ENCODE measurements at regions not wholly inside any gene's neighbourhood (a gene's known extent, or its start where the extent isn't known, plus 50 kb on each side); places are given as distances from the start of the nearest gene placed in this dataset.
"Not testable (repeated sequence)": the region's sequence is repeated elsewhere in the genome, so short reads cannot be mapped to it uniquely, and the experiment has no call there.

DNA sequence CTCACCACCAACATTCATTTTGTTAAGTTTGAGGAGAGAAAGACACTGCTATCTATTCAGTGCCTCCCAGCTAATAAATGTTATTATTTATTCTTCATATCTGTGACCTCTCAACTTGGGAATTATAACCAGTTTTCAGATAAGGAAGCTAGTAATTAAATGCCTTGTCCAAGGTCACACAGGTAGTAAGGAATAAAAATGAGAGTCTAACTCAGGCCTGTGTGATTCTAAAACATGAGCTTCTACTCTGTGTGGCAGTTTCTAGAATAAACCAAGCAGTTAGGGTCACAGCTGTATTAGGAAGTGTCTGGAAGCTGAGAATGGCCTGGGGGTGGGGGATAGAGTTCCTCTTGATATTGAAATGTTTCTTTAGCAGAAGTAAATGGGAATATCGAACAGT lies 137.8 kb upstream of the LRATD1 start:
- no peak for DNase-seq

DNA sequence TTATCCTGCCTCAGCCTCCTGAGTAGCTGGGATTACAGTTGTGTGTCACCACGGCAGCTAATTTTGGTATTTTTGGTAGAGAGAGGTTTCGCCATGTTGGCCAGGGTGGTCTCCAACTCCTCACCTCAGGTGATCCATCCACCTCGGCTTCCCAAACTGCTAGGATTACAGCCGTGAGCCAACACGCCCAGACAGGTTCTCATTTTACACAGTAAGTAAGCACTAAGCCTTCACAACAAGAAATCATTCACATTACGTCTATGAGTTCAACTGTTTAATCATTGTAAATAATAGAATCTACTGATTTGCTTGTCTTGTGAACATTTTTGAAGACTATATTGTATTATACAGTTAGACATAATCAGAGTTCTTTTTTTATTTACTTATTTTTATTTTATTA lies 131.5 kb upstream of the LRATD1 start:
- DNase-seq = no peak

DNA sequence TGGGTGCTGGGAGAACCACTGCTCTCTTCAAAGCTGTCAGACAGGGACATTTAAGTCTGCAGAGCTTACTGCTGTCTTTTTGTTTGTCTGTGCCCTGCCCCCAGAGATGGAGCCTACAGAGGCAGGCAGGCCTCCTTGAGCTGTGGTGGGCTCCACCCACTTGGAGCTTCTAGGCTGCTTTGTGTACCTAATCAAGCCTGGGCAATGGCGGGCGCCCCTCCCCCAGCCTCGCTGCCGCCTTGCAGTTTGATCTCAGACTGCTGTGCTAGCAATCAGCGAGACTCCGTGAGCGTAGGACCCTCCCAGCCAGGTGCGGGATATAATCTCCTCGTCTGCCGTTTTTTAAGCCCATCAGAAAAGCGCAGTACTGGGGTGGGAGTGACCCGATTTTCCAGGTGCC lies 125.6 kb upstream of the LRATD1 start:
- not testable (repeated sequence) for DNase-seq

DNA sequence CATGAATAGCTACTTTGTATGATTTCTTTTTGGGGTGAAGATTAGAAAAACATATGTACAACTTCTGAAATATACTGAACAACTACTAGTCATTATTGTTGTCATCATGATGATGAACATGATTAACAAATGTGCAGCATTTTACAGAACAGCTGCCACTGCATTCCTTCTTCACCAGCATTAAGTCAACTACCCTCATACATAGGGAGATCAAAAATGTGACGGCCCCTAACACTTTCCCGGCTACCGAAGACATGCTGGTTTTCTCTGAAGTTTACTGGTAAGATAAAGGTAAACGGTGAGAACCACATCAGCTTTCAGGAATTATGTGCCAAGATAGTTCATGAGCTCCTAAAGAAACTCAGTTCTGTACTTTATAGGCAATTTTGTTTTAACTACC lies 121.0 kb upstream of the LRATD1 start:
- DNase-seq = no peak

DNA sequence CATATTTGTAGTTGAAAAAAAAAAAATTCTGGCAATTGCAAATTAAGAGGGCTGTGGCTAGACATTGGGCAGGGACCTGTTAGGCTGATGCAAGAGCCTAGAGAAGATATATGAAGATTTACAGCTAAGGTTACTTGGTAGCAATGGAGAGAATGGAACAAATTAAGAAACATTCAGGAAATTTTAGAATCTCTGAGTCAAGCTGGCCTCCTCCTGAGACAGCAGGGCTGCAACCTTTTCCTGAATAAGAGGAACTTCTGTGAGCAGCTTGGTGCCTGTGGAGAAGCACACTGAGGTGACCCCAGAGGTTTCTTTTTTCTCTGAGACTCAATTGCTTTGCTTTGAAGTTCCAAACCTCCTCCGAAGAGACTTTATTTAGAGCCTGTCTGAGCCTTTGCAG lies 118.6 kb upstream of the LRATD1 start:
- no peak for DNase-seq

DNA sequence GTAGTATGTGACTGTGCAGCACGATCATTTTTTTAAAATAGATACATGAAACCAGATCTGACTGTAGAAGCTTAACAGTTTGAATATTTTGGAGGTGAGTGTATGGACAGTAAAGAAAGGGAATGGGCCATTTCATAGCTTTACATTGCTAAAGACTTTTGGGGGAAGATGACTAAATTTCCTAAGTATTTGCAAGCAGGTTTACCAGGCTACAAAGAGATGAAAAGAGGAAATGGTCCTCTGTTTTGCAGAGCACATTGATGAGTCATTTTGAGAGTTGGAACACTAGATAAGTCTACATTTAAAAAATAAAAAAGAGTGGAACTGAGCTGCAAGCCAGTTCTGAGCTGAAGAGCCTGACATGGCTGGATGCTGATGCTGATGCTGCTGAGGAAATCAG lies 115.7 kb upstream of the LRATD1 start:
- no peak for DNase-seq

DNA sequence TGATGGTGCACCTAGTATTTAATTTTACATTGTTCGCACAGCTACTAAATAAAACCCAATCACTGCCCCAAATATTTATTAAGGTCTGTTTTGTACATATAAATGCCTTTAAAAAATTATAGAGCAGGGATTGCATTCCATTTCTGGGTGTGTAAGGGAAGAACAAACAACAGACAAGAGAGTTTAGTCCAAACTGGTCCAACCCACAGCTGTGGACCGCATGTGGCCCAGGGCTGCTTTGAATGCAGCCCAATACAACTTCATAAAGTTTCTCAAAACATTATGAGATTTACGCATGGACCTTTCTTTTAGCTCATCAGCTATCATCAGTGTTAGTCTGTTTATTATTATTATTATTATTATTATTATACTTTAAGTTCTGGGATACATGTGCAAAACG lies 114.8 kb upstream of the LRATD1 start:
- no peak for DNase-seq

DNA sequence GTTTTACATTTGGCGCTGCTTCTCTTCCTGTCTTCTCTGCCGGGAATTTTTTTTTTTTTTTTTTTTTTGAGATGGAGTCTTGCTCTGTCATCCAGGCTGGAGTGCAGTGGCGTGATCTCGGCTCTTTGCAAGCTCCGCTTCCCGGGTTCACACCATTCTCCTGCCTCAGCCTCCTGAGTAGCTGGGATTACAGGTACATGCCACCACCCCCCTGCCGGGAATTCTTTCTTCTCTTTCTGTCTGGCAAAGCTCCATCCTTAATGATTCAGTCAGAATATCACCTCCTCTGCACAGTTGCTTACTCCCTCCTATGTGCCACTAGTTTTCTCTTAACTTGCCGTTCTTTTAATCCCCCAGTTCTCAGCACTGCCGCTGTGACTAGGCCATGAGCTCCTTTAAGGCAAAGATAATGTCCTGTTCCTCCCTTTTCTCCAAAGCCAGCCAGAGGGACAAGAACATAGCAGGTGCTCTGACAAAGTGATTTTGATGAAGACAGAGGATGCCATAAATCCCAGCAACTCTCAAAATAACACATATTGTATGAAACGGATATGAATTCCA lies 112.1 kb upstream of the LRATD1 start:
- no peak for DNase-seq

DNA sequence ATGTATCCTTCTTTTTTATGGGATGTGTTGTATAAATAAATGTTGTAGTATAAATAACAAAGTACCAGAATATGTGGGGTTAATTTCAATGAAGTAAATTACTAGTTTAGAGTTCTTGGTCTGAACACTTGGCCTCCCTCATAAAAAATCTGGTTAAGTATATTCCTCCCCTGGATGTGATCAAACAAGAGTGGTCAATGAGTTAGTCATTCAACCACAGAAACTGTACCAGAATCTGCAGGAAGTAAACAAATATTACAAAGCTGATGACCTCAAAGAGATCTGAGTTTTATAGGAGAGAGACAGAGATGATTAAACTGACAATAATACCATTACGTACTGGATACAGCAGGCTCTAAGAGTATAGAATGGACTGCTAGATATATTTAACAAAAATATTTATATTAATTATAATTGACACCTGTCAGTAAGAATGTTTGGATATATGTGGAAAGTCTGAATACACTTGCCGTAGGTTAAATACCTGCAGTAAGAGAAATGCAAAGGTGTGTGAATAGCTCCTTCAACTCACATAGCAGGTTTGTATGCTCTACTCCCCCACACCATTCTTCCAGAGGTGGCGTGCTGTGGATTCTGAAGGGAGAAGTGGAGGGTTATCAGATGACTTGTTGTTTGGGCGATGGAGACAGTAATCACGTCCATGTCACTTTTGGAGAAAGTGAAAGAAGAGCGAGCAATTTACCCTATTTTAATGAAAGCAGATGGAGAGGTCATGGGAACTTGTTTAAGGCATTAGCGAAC lies 108.3 kb upstream of the LRATD1 start:
- DNase-seq = no peak

DNA sequence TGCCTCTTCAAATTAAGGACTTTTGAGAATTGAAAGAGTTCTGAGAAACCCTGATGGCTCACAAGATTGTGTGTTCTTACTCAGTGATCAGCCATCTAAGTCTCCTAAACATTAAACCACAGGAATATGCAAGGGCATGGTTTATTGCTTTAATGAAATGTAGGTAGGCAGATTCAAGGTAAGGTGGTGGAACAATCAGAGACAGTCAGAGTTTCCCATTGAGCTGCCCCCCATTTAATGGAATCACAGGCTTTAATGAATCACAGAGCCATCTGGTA lies 107.8 kb upstream of the LRATD1 start:
- no peak for DNase-seq

DNA sequence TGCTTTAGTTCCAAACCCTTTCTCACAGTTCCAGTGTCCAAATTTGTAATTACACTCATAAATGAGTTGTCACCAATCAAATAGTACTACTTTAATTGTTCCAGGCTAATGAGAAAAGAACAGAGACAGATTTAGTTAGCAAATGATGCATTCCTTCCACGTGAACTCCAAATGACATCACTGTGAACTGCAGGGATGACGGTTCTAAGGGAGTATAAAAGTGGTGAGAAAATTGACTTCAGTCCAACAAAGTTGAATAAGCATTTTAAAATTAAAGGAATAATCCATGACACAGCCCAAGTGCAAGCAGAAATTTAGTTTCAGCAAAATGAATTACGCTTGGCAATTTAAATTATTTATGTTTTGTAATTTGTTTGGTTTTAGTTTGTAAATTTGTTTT lies 102.0 kb upstream of the LRATD1 start:
- DNase-seq = no peak

DNA sequence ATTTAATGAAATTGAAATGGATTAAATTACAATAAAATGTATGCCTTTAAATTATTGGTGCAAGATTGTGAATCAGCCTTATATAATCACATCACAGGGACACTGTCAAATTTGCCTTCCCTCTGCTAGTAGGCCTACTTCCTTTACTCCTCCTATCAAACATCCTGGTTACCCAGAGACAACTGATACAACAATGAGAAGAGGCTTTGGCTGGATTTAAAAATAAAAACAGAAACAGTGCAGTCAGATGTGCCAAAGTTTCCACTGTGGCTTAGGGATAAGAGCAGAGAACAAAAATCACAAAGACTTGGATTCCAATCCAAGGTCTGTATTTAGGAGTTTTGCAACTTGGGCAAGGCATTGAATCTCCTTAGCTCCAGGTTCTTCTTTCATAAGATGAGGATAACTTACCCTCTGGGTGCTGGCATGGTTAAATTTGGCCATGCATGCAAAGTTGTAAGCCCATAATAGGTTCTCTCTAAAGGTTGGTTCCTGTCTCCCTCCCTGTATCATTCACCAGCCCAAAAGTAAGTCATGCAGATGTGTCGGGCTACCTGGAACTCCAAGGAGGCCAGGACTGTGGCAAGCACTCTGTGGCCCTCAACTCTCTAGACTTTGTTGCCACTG lies 99.3 kb upstream of the LRATD1 start:
- DNase-seq = no peak

DNA sequence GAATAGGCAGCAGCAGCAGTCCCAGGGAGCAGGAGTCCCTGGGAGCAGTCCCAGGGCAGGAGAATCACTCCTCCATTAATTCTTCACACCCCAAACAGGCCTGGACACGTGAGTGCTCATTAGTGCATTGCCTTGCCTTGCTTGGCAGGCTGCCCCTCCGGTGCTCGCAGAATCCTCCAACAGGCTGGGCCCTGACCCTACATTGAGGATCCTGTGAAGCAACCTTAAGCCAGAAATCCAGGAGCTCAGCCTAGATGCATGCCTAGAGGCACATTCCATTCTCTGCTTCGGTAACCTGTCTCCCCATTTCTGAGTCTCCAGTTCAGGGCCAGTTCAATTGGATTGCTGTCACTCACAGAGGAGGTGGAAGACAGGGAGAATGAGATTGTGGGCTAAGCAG lies 97.4 kb upstream of the LRATD1 start:
- DNase-seq = no peak

DNA sequence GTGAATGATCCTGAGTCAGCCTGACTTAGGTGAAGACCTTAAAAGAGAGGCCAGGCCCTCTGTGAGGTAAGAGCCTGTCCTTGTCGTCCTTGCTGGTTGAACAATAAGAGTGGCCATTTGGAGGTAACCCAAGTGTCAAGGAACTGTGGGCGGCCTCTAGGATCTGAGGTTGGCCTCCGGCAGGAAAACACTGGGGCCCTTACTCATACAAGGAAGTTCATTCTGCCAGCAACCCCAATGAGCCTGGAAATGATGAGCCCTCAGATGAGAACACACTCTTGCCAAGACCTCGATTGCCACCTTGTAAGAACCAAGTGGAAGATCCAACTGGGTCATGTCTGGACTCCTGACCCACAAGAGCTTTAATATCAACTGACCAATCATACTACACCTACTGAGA lies 95.5 kb upstream of the LRATD1 start:
- DNase-seq = no peak

DNA sequence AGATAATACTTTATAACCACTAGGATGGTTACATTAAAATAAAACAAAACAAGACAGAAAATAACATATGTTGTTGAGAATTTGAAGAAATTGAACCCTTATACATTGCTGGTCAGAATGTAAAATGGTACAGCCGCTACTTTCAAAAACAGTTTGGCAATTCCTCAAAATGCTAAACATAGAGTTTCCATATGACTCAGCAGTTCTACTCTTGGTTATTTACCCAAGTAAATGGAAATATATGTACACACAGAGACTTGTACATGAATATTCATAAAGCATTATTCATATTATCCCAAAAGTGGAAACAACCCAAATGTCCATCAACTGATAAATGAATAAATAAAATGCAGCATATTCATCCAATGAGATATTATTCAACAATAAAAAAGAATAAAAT lies 92.5 kb upstream of the LRATD1 start:
- no peak for DNase-seq

DNA sequence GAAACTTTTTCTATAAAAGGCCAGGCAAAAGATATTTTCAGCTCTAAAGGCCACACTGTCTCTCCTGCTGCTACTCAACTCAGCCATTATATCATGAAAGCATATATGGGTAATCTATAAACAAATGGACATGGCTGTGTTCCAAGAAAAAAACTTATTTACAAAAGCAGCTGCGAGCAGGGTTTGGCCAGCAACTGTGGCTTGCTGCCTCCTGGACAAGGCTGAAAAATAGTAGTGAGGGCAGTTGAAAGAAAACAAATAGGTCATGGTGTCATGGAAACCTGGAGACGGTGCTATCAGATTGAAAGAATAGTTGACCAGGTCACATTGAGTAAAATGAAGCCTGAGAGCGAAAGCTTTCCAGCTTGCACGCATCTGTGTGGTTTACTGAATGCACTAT lies 89.2 kb upstream of the LRATD1 start:
- no peak for DNase-seq

DNA sequence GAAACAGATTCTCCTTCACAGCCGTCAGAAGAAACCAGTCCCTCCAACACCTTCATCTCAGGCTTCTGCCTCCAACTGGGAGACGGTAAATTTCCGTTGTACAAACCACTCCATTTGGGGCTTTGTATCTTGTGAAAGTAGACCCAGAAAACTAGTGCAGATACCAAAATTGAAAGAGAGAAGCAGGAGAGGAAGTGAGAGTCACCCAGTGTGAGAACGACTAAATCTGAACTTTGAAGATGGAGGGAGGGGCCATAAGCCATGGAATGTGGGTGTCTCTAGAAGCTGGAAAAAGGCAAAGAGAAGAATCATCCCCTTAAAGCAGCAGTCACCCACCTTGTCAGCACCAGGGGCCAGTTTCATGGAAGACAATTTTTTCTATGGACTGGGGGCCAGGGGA lies 88.3 kb upstream of the LRATD1 start:
- DNase-seq = no peak

DNA sequence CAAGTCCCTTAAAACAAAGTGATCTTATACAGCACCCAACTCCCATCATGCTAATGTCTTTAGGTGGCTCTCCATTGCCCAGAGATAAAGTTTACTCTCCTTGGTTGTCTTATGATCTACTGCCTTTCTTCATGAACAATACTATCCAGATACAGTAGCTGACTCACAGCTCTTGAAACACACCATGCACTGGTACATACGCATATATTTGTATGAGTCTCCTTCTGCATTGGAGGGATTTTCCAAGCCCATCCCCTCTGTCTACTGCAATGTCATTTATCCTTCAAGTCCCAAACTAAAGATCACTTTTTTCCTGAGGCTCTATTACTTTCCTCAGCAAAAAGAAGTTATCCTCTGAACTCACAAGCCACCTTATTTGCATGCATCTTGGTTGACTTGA lies 84.7 kb upstream of the LRATD1 start:
- no peak for DNase-seq

DNA sequence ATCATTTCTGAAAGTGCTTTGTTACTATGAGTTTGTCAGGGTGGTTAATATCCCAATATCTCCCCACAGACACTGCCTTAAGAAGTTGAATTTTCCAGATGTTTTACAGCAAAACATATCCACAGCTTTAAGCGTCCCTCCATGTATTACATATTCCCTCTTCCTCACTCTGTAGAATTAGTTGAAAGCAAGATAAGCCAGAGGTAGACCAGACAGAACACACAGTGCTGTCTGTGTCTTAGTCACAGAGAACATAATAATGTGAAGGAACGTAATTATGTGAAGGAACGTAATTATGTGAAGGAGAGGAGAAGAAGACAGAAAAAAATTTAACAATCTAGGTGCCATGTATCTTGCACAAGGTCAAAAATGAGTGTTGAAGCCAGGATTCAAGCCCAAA lies 81.9 kb upstream of the LRATD1 start:
- DNase-seq = no peak

DNA sequence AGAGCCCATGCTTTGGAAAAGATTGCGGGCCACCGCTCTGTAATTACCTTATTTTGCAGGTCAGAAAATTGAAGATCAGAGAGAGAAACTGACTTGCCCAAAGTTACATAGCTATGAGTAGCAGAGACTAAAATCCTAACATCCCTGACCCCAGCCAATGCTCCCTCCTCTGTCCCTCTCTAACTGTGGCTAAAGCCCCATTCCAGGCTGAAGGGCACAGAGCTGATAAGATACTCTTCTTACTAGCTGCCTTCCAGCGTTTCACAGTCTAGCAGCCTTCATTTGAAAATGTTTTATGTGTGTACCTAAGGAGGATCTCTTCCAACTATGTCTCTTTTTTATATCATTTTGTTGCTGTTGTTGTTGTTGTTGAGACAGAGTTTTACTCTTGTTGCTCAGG lies 81.4 kb upstream of the LRATD1 start:
- no peak for DNase-seq

DNA sequence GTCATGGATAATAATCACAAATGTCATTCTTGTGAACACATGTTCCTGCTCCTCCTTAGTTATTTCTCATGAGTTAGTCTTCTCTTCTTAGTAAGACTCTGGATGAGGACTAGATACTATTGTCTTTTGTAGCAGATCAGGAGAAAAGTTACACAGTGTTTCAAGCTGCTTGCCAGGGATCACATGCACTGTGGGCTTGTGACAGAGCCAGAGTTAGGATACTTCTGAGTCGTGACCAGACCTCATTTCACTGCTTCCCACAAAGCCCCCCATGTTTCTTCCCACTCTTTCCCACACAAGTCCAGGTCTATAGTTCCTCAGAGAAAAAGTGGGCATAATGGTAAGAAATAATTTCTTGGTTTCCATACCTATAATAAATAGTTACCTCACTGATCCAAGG lies 80.2 kb upstream of the LRATD1 start:
- no peak for DNase-seq

DNA sequence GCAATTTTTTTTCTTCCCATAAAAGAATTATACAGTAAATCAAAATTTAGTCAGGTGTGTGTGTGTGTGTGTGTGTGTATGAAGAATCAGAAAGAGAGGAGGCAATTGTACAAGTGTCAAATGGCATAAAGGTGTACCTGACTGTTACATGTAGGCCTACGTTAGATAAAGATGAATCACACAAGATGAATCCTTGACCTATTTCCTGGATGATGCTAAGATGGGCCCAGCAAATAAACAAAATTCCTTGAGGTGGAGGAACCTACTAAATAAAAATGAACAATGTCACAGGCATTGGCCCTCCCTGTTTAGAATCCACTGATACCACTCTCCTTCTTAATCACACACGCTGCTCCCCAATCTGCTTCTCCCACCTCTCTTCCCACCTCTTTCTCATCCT lies 79.7 kb upstream of the LRATD1 start:
- DNase-seq = no peak

DNA sequence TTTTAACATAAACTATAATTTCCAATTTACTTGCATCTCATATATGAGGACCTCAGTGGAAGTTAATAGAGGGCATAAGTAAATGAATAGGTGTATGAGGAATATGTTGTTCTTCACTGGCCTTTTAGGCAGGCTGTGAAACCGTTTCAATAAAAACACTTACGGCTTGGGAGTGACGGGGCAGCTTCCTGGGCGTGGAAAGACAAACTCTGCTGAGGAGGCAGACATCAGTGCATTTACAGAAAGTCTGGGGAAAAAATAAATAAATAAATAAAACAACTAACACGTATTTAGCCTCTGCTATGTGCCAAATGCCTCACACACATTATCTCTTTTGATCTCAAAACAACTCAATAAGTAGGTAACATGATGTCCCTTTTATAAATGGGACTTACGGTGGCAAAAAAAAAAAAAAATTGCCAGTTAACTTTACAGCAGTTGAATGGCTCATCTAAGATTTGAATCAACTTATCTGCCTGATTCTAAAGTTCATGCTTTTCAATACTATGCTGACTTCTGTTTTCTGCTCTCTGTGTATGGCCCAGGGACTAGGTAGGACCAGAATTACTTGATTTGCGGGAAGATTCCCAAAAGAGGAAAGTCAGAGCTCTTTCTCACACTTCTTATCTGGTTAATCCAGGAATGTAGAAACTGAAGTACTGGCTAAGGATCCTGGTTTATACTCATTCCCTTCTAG lies 77.5 kb upstream of the LRATD1 start:
- DNase-seq = no peak

DNA sequence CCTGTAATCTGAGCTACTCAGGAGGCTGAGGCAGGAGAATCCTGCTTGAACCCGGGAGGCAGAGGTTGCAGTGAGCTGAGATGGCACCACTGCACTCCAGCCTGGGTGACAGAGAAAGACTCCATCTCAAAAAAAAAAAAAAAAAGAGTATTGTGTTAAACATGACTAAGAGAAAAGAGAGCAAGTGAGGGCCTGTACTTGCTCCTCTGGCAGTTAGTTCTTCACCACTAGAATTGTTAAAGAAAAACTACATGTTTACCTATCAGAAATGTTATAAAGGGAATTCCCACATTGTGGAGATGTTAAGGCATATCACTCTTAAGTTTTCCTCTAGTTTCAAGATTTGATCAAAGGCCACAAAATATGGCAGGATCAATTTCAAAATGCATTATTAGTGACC lies 75.4 kb upstream of the LRATD1 start:
- DNase-seq = no peak

DNA sequence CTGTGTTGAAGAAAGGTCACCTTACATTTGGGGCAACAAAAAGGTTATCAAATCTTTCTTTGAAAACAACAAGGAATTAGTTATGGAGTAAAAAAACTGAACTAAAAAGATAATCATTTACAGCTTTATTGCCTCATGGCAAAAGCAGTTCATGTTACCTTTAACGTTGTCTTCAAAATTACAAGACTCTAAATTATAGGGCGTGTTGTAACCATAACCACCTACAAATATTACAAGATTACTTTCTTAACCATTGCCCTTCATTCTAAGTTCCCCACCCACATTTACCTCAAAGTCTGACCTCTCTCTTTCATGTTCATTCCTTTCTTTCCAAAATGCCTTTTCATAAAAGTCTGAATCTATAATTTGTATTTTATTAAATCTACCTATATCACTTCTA lies 74.6 kb upstream of the LRATD1 start:
- DNase-seq = no peak
